ENCODE measurements at regions not wholly inside any gene's neighbourhood (a gene's known extent, or its start where the extent isn't known, plus 50 kb on each side); places are given as distances from the start of the nearest gene placed in this dataset.

DNA sequence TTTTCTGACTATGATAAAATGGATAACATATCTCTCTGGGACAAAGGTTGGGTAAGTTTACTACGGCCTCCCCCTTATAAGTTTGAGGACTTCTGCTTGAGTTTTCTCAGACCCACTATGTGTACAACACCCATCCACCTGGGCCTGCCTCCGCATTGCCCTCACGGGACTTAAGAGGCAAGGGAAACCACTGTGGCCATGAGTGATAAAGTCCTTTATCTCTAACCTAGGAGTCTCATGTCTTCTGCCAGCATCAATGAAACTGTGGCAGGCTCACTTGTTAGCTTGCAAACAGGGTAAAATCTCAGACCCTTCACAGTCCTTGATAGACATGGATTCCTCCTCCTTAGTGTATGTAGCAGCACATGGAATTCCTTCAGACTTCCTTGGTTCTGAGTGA lies 173.4 kb upstream of the MYLIP start:
- TF ChIP-seq REST (IDR thresholded peaks at IDR 0.05; ENCODE audit: insufficient read depth in 1 of 2, low read depth in 2 of 2, low read length in 1 of 2) (no peak), POLR2AphosphoS5 (IDR thresholded peaks at IDR 0.05; ENCODE audit: low read depth, low read length) (no peak), CTCF (IDR thresholded peaks at IDR 0.05) (no peak), SIN3A (IDR thresholded peaks at IDR 0.05; ENCODE audit: borderline replicate concordance, insufficient read depth, low read depth, low read length) (no peak), TCF7L2 (IDR thresholded peaks at IDR 0.05; ENCODE audit: low read depth, low read length) (no peak)
- no TSS peak for BruUV-seq (replicated peaks)
- ATAC-seq (no peak), DNase-seq (ENCODE audit: low read depth, low spot score) (no peak)
- H3K4me1 ChIP-seq (ENCODE audit: control insufficient read depth, insufficient read depth, low read length), result no peaks in the 10 kb centered on the region
- POLR2A ChIA-PET, result no interaction called here
- H3K27ac ChIP-seq (ENCODE audit: low read length), result no peak overlapping the region
- CTCF ChIA-PET, result no interaction called here
- no peaks in the 10 kb centered on the region for H3K27me3 ChIP-seq (ENCODE audit: control insufficient read depth, insufficient read depth, low read length)
- H3K4me3 ChIP-seq (ENCODE audit: low read depth in 2 of 2, low read length in 2 of 2), result no peak overlapping the region
- H3K9me3 ChIP-seq (ENCODE audit: control insufficient read depth, insufficient read depth, low read depth, low read length), result no peaks in the 10 kb centered on the region
- intact Hi-C loops (cut with micrococcal nuclease; ENCODE audit: unreplicated experiment), result no loop called here
- in situ Hi-C loops (cut with HindIII; ENCODE audit: low pct_unique_long_range_greater_than_20kb, low sequenced_read_pairs), result no loop called here
- no peaks in the 10 kb centered on the region for H3K36me3 ChIP-seq (ENCODE audit: control insufficient read depth, insufficient read depth, low read length)

DNA sequence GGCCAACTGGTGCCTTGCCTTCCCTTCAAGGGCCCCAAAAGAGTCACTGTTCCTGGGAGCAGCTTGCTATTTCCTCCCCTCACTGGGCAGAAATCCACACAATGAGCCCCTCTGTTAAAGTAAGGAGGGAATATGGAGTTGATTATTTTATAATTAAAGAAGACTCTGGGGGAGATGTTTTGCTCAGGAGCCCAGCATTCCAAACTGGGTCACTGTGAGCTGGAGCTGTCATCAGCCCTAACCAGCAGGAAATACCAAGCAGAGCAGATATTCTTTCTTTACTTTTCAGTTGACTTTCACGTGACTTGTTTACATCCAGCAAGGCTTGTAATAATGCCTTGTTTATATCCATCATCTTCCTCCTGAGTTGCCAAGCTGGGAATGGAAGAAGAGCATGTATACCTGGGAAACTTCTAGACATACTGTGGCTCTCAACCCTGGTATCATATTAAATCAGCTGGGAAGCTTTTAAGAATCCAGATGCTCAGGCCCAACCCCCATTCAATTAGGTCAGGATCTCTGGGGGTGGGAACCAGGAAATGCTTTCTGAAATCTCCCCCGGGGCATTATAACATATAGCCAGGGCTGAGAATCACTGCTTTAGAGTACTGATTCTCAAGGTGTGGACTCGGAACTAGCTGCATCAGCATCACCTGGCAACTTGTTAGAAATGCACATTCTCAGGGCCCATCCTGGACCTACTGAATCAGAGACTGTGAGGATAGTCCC lies 175.6 kb upstream of the MYLIP start:
- intact Hi-C loops (cut with micrococcal nuclease; ENCODE audit: unreplicated experiment), result no loop called here
- no peak for ATAC-seq
- no TSS peak for BruUV-seq (replicated peaks)

More for the DNA sequence above, 175.6 kb upstream of the MYLIP start:
- H3K27me3 ChIP-seq (ENCODE audit: control insufficient read depth, insufficient read depth, low read length), result no peaks in the 10 kb centered on the region
- ChIA-PET POLR2A (no interaction called here), CTCF (no interaction called here)
- TF ChIP-seq SIN3A (IDR thresholded peaks at IDR 0.05; ENCODE audit: borderline replicate concordance, insufficient read depth, low read depth, low read length) (no peak), TCF7L2 (IDR thresholded peaks at IDR 0.05; ENCODE audit: low read depth, low read length) (no peak), POLR2AphosphoS5 (IDR thresholded peaks at IDR 0.05; ENCODE audit: low read depth, low read length) (no peak), REST (IDR thresholded peaks at IDR 0.05; ENCODE audit: insufficient read depth in 1 of 2, low read depth in 2 of 2, low read length in 1 of 2) (no peak), CTCF (IDR thresholded peaks at IDR 0.05) (no peak)
- no peak for DNase-seq (ENCODE audit: low read depth, low spot score)
- H3K36me3 ChIP-seq (ENCODE audit: control insufficient read depth, insufficient read depth, low read length), result no peaks in the 10 kb centered on the region
- in situ Hi-C loops (cut with HindIII; ENCODE audit: low pct_unique_long_range_greater_than_20kb, low sequenced_read_pairs), result no loop called here
- H3K4me3 ChIP-seq (ENCODE audit: low read depth in 2 of 2, low read length in 2 of 2), result no peak overlapping the region
- H3K4me1 ChIP-seq (ENCODE audit: control insufficient read depth, insufficient read depth, low read length), result no peaks in the 10 kb centered on the region; the same call in 1 of the 2 replicates
- H3K27ac ChIP-seq (ENCODE audit: low read length), result no peak overlapping the region
- H3K9me3 ChIP-seq (ENCODE audit: control insufficient read depth, insufficient read depth, low read depth, low read length), result no peaks in the 10 kb centered on the region

Data from Panc1 (cell line).